Cardiac fibroblast (primary cell): ENCODE measurements at regions not wholly inside any gene's neighbourhood (a gene's known extent, or its start where the extent isn't known, plus 50 kb on each side); places are given as distances from the start of the nearest gene placed in this dataset.

Experiments
- DNase-seq, 2 donors: peaks; one replicate each; pipeline versions ENCODE4 v3.0.0 to v3.0.0-alpha.2; 2010; ENCODE audit warnings: low read depth in 2 of 2
- H3K4me3 ChIP-seq, 2 donors: replicated peaks in 1 of 2; 1 replicate in 1 of 2; 2 replicates in 1 of 2; pipeline ENCODE4 v1.5.1; 2011; ENCODE audit warnings: low read depth in 2 of 2, low read length in 2 of 2, mild to moderate bottlenecking in 2 of 2, moderate library complexity in 1 of 2
- CTCF ChIP-seq: IDR thresholded peaks from one replicate; pipeline ENCODE4 v1.5.1; 2011; ENCODE audit warnings: low read depth, mild to moderate bottlenecking, low read length, inconsistent platforms

GRCh38 chr7:110084181-110084807 is 1006.6 kb upstream of the LRRN3 start:
- no peak for DNase-seq
- no peak for TF ChIP-seq CTCF
- no peak overlapping the region for H3K4me3 ChIP-seq

DNA sequence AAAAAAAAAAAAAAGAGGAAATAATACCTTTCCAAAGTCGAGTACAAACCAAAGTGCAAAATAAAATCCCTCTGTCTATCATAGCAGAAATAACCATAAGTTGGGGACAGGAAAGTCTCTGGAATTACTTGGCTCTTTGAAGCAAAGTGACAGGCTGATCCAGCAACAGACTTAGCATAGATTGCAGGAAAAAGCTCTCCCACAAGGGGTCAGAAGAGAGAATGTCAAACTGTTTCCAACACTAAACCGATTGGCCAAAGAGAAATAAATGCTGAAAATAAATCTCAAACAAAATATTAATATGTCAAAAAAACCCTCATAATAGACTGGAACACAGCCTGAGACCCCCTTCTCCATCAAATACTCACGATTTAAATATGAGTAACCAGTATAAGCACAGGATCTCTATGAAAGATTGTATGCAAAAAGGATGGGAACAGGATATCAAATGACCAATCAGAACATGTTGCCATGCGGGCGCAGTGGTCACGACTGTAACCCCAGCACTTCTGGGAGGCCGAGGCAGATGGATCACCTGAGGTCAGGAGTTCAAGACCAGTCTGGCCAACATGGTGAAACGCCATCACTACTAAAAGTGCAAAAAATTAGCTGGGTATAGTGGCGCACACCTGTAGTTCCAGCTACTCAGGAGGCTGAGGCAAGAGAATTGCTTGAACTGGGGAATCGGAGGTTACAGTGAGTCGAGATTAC is 1000.7 kb upstream of the LRRN3 start:
- TF ChIP-seq CTCF: peak; percentile 60
- peak; percentile 14 to 60 for DNase-seq
- H3K4me3 ChIP-seq: no peak overlapping the region

GRCh38 chr7:110095372-110096052 is 995.4 kb upstream of the LRRN3 start:
- no peak overlapping the region for H3K4me3 ChIP-seq

DNA sequence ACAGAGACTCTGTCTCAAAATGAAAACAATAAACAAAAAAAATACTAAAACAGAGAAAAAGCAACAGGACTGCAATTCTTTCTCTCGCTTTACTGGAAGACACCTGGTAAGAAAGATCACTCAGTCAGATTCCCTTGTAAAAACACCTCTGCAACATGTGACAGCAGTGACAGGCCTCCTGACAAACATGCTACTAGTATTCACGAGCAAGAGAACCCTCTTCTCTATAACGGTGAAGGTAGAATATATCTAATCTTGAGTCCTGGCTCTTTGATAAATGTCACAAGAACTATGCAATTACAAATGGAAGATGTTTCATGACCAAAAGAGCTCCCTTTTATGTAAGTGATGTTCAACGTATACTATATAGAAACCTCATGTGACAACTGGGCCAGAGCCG is 986.7 kb upstream of the LRRN3 start:
- H3K4me3 ChIP-seq: no peak overlapping the region
- no peak for DNase-seq
- TF ChIP-seq CTCF: no peak

More at GRCh38 chr7:110095372-110096052, 995.4 kb upstream of the LRRN3 start:
- no peak for DNase-seq
- TF ChIP-seq CTCF: no peak

DNA sequence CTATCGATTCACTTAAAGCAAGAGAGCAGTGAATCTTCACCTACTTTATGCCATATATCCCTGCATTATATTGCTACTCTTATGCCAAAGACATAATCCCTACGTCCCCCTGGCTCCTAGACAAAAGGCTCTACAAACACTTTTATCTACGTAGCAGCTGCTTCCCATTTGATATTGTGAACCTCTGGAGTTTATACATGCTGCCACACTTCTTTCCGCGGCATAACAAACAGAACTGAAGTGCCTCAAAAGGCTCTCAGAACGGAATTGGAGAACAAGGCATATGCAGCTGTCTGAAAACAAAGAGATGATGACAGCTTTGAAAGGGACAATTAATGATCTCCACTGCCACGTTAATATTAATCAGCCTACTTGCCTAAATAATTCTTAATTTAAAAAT is 985.6 kb upstream of the LRRN3 start:
- no peak for TF ChIP-seq CTCF
- no peak overlapping the region for H3K4me3 ChIP-seq
- no peak for DNase-seq

DNA sequence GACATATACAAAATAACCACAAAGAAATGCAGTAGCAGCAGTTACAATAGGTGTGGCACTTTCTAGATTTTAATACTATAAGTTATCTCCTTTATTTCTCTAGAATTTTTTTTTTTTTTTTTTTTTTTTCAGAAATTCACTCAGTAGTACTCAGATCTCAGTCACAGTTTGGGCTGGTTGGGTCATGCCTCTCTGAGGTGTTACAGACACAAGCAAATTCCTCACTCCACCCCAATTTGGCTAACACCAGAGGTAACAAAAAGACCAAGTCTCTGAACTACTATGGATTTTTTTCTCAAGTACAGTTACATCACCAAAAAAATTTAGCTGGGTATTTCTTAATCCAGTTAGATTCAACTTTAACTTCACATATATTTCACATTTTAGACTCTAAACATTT is 985.1 kb upstream of the LRRN3 start:
- DNase-seq: no peak
- no peak overlapping the region for H3K4me3 ChIP-seq
- TF ChIP-seq CTCF: no peak
